B cell (primary cell): ENCODE measurements at regions not wholly inside any gene's neighbourhood (a gene's known extent, or its start where the extent isn't known, plus 50 kb on each side); places are given as distances from the start of the nearest gene placed in this dataset.

Experiments
- EZH2 ChIP-seq: IDR thresholded peaks from 2 replicates; pipeline ENCODE4 v1.6.1; 2012; ENCODE audit warnings: borderline replicate concordance, low read depth, mild to moderate bottlenecking, moderate library complexity, low read length; ENCODE audit not compliant: insufficient read depth, poor library complexity, severe bottlenecking
- TF ChIP-seq, protein P1 (sequence below): fragments of 200-600 bp; IDR thresholded peaks from one replicate; pipeline ENCODE4 v1.8.0; 2022; ENCODE audit warnings: antibody characterized with exemption, mild to moderate bottlenecking

DNA sequence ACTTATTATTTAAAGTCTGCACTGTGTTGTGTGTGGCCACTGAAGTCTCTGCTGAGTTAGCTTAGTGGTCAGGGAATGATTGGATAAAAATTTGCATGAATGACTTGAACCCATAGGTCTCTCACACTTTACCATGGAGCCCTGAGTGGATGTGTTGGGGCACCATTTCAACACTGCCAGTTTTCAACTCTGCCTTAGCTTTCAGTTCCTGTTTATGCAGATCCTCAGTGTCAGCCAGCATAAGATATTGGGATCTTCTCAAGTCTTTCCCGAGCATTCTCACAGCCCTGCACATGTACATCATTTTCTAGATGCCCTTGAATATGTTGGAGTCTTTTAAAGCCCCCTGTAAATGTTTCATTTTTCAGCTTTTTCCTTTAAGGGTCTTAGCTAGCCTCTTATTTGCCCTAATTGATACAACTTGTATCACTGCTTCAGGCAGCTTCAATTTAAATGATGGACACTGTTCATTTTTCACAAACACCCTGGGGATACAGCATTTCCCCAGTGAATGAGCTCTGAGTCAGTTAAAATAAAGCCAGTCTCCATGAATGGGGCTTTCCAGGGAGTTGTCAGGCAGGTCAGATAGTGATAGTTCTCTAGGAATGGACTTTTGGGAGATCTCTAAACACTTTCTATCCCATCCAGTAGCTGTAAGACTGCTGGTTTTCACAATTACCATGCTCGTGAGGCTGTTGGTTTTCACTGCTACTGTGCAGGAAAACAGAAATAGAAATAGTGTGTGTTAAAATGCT is 211.9 kb upstream of the PAPPA start:
- TF ChIP-seq, protein P1, sequence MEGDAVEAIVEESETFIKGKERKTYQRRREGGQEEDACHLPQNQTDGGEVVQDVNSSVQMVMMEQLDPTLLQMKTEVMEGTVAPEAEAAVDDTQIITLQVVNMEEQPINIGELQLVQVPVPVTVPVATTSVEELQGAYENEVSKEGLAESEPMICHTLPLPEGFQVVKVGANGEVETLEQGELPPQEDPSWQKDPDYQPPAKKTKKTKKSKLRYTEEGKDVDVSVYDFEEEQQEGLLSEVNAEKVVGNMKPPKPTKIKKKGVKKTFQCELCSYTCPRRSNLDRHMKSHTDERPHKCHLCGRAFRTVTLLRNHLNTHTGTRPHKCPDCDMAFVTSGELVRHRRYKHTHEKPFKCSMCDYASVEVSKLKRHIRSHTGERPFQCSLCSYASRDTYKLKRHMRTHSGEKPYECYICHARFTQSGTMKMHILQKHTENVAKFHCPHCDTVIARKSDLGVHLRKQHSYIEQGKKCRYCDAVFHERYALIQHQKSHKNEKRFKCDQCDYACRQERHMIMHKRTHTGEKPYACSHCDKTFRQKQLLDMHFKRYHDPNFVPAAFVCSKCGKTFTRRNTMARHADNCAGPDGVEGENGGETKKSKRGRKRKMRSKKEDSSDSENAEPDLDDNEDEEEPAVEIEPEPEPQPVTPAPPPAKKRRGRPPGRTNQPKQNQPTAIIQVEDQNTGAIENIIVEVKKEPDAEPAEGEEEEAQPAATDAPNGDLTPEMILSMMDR, result no peak
- no peak for TF ChIP-seq EZH2
